Activated B cell treated with CpG ODN at 0.5 μM for 24 hours (primary cell): ENCODE measurements at regions not wholly inside any gene's neighbourhood (a gene's known extent, or its start where the extent isn't known, plus 50 kb on each side); places are given as distances from the start of the nearest gene placed in this dataset.
"Not testable (repeated sequence)": the region's sequence is repeated elsewhere in the genome, so short reads cannot be mapped to it uniquely, and the experiment has no call there.

Experiments used
- ATAC-seq: fragments of 200-7000 bp; cut with Tn5 transposase; one replicate; pipeline ENCODE4 v1.10.0; 2021; ENCODE audit warnings: low read depth, mild to moderate bottlenecking, moderate library complexity
- CTCF ChIA-PET: fragments of 350-600 bp; sonication (Branson Sonifier 250); formaldehyde crosslinking; loops from one replicate; lab custom pipeline; 2021; ENCODE audit warnings: antibody characterized with exemption; lab: Charles Lee
- POLR2A ChIA-PET: fragments of 350-600 bp; sonication (Branson Sonifier 250); formaldehyde crosslinking; loops from one replicate; lab custom pipeline; 2021; ENCODE audit warnings: antibody characterized with exemption; lab: Charles Lee
- DNase-seq: peaks from one replicate; pipeline ENCODE4 v3.0.0; 2022
- H3K27ac Mint-ChIP-seq: one replicate; pipeline ENCODE4 v1.8.0; 2020; ENCODE audit warnings: mixed read lengths
- H3K27me3 Mint-ChIP-seq: one replicate; pipeline ENCODE4 v1.8.0; 2021; ENCODE audit warnings: mixed read lengths
- H3K36me3 Mint-ChIP-seq: one replicate; pipeline ENCODE4 v1.8.0; 2021; ENCODE audit warnings: low read depth, mixed read lengths
- H3K4me1 Mint-ChIP-seq: one replicate; pipeline ENCODE4 v1.8.0; 2021; ENCODE audit warnings: mixed read lengths
- H3K4me3 Mint-ChIP-seq: one replicate; pipeline ENCODE4 v1.8.0; 2020; ENCODE audit warnings: mild to moderate bottlenecking, mixed read lengths
- H3K9me3 Mint-ChIP-seq: one replicate; pipeline ENCODE4 v1.8.0; 2020; ENCODE audit warnings: mixed read lengths
- CTCF ChIP-seq: fragments of 200-600 bp; IDR thresholded peaks from one replicate; pipeline ENCODE4 v1.8.0; 2022; ENCODE audit warnings: antibody characterized with exemption, mild to moderate bottlenecking
- intact Hi-C: fragments of 100-400 bp; cut with micrococcal nuclease; formaldehyde crosslinking; loops from one replicate; pipeline ENCODE4 v1.15.1; 2024

DNA sequence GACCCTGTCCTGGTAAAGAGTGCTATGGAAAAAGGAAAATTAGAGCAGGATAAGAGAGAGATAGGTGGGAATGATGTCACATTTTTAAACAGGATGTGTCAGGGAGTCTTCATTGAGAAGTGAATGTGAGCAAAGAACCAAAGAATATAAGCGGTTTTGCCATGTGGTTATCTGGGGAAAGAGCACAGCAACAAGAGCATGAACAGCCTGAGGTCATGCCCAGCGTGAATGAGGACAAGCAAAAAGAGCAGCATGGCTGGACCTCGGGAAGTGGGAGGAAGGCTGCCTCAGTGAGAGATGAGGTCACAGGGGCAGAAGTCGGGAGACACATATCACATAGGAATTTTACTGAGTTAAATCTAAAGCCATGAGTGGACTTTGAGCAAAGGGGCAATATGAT, 82.8 kb upstream of the HES1 start:
- POLR2A ChIA-PET = no interaction called here
- Mint-ChIP-seq H3K9me3 (peaks cover 11% of the 10 kb centered on the region), H3K4me3 (no peak overlapping the region), H3K27me3 (no peaks in the 10 kb centered on the region), H3K27ac (no peak overlapping the region), H3K4me1 (peaks cover 28% of the 10 kb centered on the region), H3K36me3 (peaks cover 7% of the 10 kb centered on the region)
- TF ChIP-seq CTCF = no peak
- ATAC-seq (no peak), DNase-seq (no peak)
- intact Hi-C loops = loop anchor here (10.0 kb wide), 1 partner anchor 52 kb away; no protein-coding TSS in a partner anchor
- CTCF ChIA-PET = no interaction called here

GRCh38 chr3:194054016-194054415, 81.9 kb upstream of the HES1 start:
- intact Hi-C loops = loop anchor here (10.0 kb wide), 1 partner anchor 51 kb away; no protein-coding TSS in a partner anchor
- Mint-ChIP-seq H3K27ac (no peak overlapping the region), H3K4me3 (no peak overlapping the region), H3K36me3 (peaks cover 7% of the 10 kb centered on the region), H3K9me3 (peaks cover 11% of the 10 kb centered on the region), H3K27me3 (no peaks in the 10 kb centered on the region), H3K4me1 (peaks cover 27% of the 10 kb centered on the region)
- POLR2A ChIA-PET = interaction anchor here (0.5 to 0.9 kb wide), 2 partner anchors 16 to 143 kb away, joined by 3 read pairs; no protein-coding TSS in a partner anchor
- CTCF ChIA-PET = no interaction called here
- ATAC-seq (no peak), DNase-seq (no peak)
- TF ChIP-seq CTCF = no peak

GRCh38 chr3:194054540-194054939, 81.4 kb upstream of the HES1 start:
- H3K4me3 Mint-ChIP-seq = no peak overlapping the region
- no peak for DNase-seq
- ChIA-PET CTCF (no interaction called here), POLR2A (interaction anchor here (0.5 to 0.9 kb wide), 3 partner anchors 16 to 143 kb away, joined by 3 read pairs; no protein-coding TSS in a partner anchor)
- intact Hi-C loops = loop anchor here (10.0 kb wide), 1 partner anchor 50 kb away; no protein-coding TSS in a partner anchor
- peaks cover 27% of the 10 kb centered on the region for H3K4me1 Mint-ChIP-seq
- H3K27ac Mint-ChIP-seq = no peak overlapping the region
- no peak for TF ChIP-seq CTCF
- H3K9me3 Mint-ChIP-seq = peaks cover 11% of the 10 kb centered on the region
- H3K36me3 Mint-ChIP-seq = peaks cover 7% of the 10 kb centered on the region
- ATAC-seq = no peak
- no peaks in the 10 kb centered on the region for H3K27me3 Mint-ChIP-seq

GRCh38 chr3:194054961-194055360, 81.0 kb upstream of the HES1 start:
- Mint-ChIP-seq H3K36me3 (peaks cover 7% of the 10 kb centered on the region), H3K9me3 (peaks cover 11% of the 10 kb centered on the region), H3K27me3 (no peaks in the 10 kb centered on the region), H3K27ac (no peak overlapping the region), H3K4me1 (peaks cover 27% of the 10 kb centered on the region), H3K4me3 (no peak overlapping the region)
- no peak for ATAC-seq
- ChIA-PET CTCF (no interaction called here), POLR2A (interaction anchor here (0.9 kb wide), 1 partner anchor 41 kb away, joined by 3 read pairs; no protein-coding TSS in a partner anchor)
- no peak for TF ChIP-seq CTCF
- intact Hi-C loops = loop anchor here (5.0 to 10.0 kb wide), 2 partner anchors 50 to 82 kb away; partner anchors contain the start of gene HES1
- DNase-seq = no peak

GRCh38 chr3:194056323-194056722, 79.6 kb upstream of the HES1 start:
- H3K4me1 Mint-ChIP-seq = peaks cover 27% of the 10 kb centered on the region
- ATAC-seq, DNase-seq, H3K27ac Mint-ChIP-seq, POLR2A ChIA-PET, H3K27me3 Mint-ChIP-seq, H3K36me3 Mint-ChIP-seq, CTCF ChIA-PET, H3K9me3 Mint-ChIP-seq, H3K4me3 Mint-ChIP-seq: not testable (repeated sequence)
- intact Hi-C loops = loop anchor here (5.0 to 10.0 kb wide), 2 partner anchors 48 to 81 kb away; partner anchors contain the start of gene HES1
